ENCODE measurements at regions not wholly inside any gene's neighbourhood (a gene's known extent, or its start where the extent isn't known, plus 50 kb on each side); places are given as distances from the start of the nearest gene placed in this dataset.

- H3K9me3 ChIP-seq (ENCODE audit: insufficient read depth in 2 of 2, low read depth in 1 of 2, low read length in 1 of 2), result no peaks in the 10 kb centered on the region
- no peaks in the 10 kb centered on the region for H3K79me2 ChIP-seq (ENCODE audit: control insufficient read depth in 1 of 2, insufficient read depth in 2 of 2, low read length in 2 of 2)
- no peak overlapping the region for H3K4ac ChIP-seq (replicated peaks; ENCODE audit: insufficient read length, low read depth, low read length)
- no peak overlapping the region for H2BK120ac ChIP-seq (replicated peaks; ENCODE audit: low read depth, low read length)
- H3K23ac ChIP-seq (ENCODE audit: insufficient read length), result no peak overlapping the region
- peak overlapping the region; percentile 19; the same call in 1 of the 2 replicates for H4K8ac ChIP-seq (ENCODE audit: extremely low read depth, insufficient read depth, low read length)
- H2BK15ac ChIP-seq (ENCODE audit: low read length), result no peak overlapping the region
- POLR2A ChIA-PET (ENCODE audit: partially characterized antibody), result no interaction called here
- no peak overlapping the region for H3K4me3 ChIP-seq (ENCODE audit: extremely low read depth in 1 of 4, insufficient read depth in 2 of 4, low read depth in 3 of 4, low read length in 4 of 4)
- no peak overlapping the region for H2AK5ac ChIP-seq (ENCODE audit: low read depth, low read length)
- no peak overlapping the region for H3K9ac ChIP-seq (replicated peaks in 1 of 4; ENCODE audit: extremely low read depth in 1 of 4, low read depth in 3 of 4, low read length in 3 of 4)
- no peak overlapping the region for H2BK20ac ChIP-seq (ENCODE audit: low read length)
- no peak for DNase-seq (ENCODE audit: low read depth in 1 of 2, low spot score in 2 of 2)
- no peaks in the 10 kb centered on the region for H3K36me3 ChIP-seq (ENCODE audit: control insufficient read depth in 2 of 4, insufficient read depth in 4 of 4, low read length in 3 of 4)
- no peaks in the 10 kb centered on the region for H3K23me2 ChIP-seq (ENCODE audit: low read depth, low read length)
- no peak overlapping the region; the same call in 1 of the 2 replicates for H2AFZ ChIP-seq (ENCODE audit: low read length)
- H2BK5ac ChIP-seq (ENCODE audit: low read depth, low read length), result no peak overlapping the region
- no peak overlapping the region for H3K14ac ChIP-seq (ENCODE audit: insufficient read length)
- H3K79me1 ChIP-seq (ENCODE audit: low read depth, low read length), result no peaks in the 10 kb centered on the region
- no peaks in the 10 kb centered on the region for H4K20me1 ChIP-seq (replicated peaks in 1 of 2; ENCODE audit: control insufficient read depth in 1 of 2, insufficient read depth in 2 of 2, low read length in 2 of 2)
- no peak overlapping the region for H3K18ac ChIP-seq (ENCODE audit: extremely low read depth, low read length)
- H2BK12ac ChIP-seq (ENCODE audit: low read depth, low read length), result no peak overlapping the region
- H3K27me3 ChIP-seq (replicated peaks in 1 of 4; ENCODE audit: control insufficient read depth in 3 of 4, extremely low read depth in 1 of 4, insufficient read depth in 3 of 4, low read length in 3 of 4), result peaks cover 0 to 1% (median 0%) of the 10 kb centered on the region in 4 experiments; a peak in 1 of 7 replicates
- H3K56ac ChIP-seq (replicated peaks; ENCODE audit: insufficient read length, low read depth, low read length), result no peak overlapping the region
- no peak overlapping the region for H4K5ac ChIP-seq (ENCODE audit: insufficient read length, low read depth, low read length)
- H3K27ac ChIP-seq (ENCODE audit: low read depth, low read length), result no peak overlapping the region
- CTCF ChIA-PET (ENCODE audit: partially characterized antibody), result no interaction called here
- H4K91ac ChIP-seq (replicated peaks; ENCODE audit: insufficient read length, low read length), result no peak overlapping the region
- peaks cover 0 to 5% (median 2%) of the 10 kb centered on the region in 4 experiments; a peak in 2 of 7 replicates for H3K4me1 ChIP-seq (replicated peaks in 1 of 4; ENCODE audit: control insufficient read depth in 3 of 4, insufficient read depth in 4 of 4, low read length in 3 of 4)
- no peak for FAIRE-seq
- 84% methylated on average over 2 of the region's 2 CpGs; no CpG with 5 or more reads in 1 of the 2 experiments for WGBS, 2 experiments (ENCODE audit: extremely low coverage in 1 of 2, insufficient coverage in 1 of 2, insufficient read length in 1 of 2, insufficient replicate concordance in 2 of 2, low coverage in 1 of 2, low lambda C conversion rate in 2 of 2, missing lambda C conversion rate in 1 of 2)
- H3K4me2 ChIP-seq (ENCODE audit: insufficient read depth in 1 of 2, low read depth in 2 of 2, low read length in 2 of 2), result no peak overlapping the region
- TF ChIP-seq, protein P1, sequence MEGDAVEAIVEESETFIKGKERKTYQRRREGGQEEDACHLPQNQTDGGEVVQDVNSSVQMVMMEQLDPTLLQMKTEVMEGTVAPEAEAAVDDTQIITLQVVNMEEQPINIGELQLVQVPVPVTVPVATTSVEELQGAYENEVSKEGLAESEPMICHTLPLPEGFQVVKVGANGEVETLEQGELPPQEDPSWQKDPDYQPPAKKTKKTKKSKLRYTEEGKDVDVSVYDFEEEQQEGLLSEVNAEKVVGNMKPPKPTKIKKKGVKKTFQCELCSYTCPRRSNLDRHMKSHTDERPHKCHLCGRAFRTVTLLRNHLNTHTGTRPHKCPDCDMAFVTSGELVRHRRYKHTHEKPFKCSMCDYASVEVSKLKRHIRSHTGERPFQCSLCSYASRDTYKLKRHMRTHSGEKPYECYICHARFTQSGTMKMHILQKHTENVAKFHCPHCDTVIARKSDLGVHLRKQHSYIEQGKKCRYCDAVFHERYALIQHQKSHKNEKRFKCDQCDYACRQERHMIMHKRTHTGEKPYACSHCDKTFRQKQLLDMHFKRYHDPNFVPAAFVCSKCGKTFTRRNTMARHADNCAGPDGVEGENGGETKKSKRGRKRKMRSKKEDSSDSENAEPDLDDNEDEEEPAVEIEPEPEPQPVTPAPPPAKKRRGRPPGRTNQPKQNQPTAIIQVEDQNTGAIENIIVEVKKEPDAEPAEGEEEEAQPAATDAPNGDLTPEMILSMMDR (IDR thresholded peaks at IDR 0.05; ENCODE audit: control extremely low read depth in 1 of 3, insufficient read depth in 1 of 3, low read depth in 1 of 3, low read length in 3 of 3), result no peak
- TF ChIP-seq EZH2 (IDR thresholded peaks at IDR 0.05; ENCODE audit: low read depth, low read length, severe bottlenecking) (no peak), SIX5 (IDR thresholded peaks at IDR 0.05; ENCODE audit: low read depth, low read length) (no peak), EP300 (IDR thresholded peaks at IDR 0.05; ENCODE audit: borderline replicate concordance in 1 of 2, low read depth in 2 of 2, low read length in 2 of 2) (no peak), CTBP2 (IDR thresholded peaks at IDR 0.05; ENCODE audit: borderline replicate concordance, insufficient read depth, insufficient read length, low read length) (no peak), GABPA (IDR thresholded peaks at IDR 0.05; ENCODE audit: borderline replicate concordance, insufficient read depth, low read length) (no peak), RXRA (IDR thresholded peaks at IDR 0.05; ENCODE audit: insufficient read depth, low read depth, low read length) (no peak), TAF7 (optimal IDR thresholded peaks at IDR 0.05; ENCODE audit: borderline replicate concordance, low read depth, low read length) (no peak), RBBP5 (IDR thresholded peaks at IDR 0.05; ENCODE audit: borderline replicate concordance, low read depth, low read length) (no peak), POLR2AphosphoS5 (IDR thresholded peaks at IDR 0.05; ENCODE audit: low read depth, low read length) (no peak), KDM4A (IDR thresholded peaks at IDR 0.05; ENCODE audit: low read depth, low read length, severe bottlenecking) (no peak)
Observed at GRCh38 chr13:67281466-67281865, 51.3 kb upstream of the PCDH9 start.

Data from H1 (cell line).